ENCODE measurements at regions not wholly inside any gene's neighbourhood (a gene's known extent, or its start where the extent isn't known, plus 50 kb on each side); places are given as distances from the start of the nearest gene placed in this dataset.

GRCh38 chr3:105033081-105033480 lies 333.6 kb upstream of the ALCAM start:
- H3K36me3 ChIP-seq (ENCODE audit: control insufficient read depth in 2 of 2, insufficient read depth in 2 of 2, low read length in 2 of 2), result no peaks in the 10 kb centered on the region
- no peaks in the 10 kb centered on the region for H3K27me3 ChIP-seq (ENCODE audit: control insufficient read depth in 2 of 2, insufficient read depth in 2 of 2, low read length in 2 of 2)
- H3K4me3 ChIP-seq (ENCODE audit: low read length in 2 of 2), result no peak overlapping the region
- H3K4me1 ChIP-seq (ENCODE audit: control insufficient read depth in 2 of 2, insufficient read depth in 2 of 2, low read length in 2 of 2), result no peaks in the 10 kb centered on the region
- H3K9ac ChIP-seq (ENCODE audit: low read depth in 1 of 2, low read length in 2 of 2), result no peak overlapping the region
- peaks cover 0 to 3% of the 10 kb centered on the region in 2 donors for H3K9me3 ChIP-seq (ENCODE audit: control insufficient read depth in 2 of 2, low read length in 2 of 2)
- no peak overlapping the region for H3K27ac ChIP-seq (ENCODE audit: low read depth in 2 of 2, low read length in 2 of 2)

- Histone ChIP-seq H3K9ac (ENCODE audit: low read depth in 1 of 2, low read length in 2 of 2) (no peak overlapping the region), H3K36me3 (ENCODE audit: control insufficient read depth in 2 of 2, insufficient read depth in 2 of 2, low read length in 2 of 2) (no peaks in the 10 kb centered on the region), H3K4me1 (ENCODE audit: control insufficient read depth in 2 of 2, insufficient read depth in 2 of 2, low read length in 2 of 2) (no peaks in the 10 kb centered on the region), H3K27ac (ENCODE audit: low read depth in 2 of 2, low read length in 2 of 2) (no peak overlapping the region), H3K4me3 (ENCODE audit: low read length in 2 of 2) (no peak overlapping the region), H3K9me3 (ENCODE audit: control insufficient read depth in 2 of 2, low read length in 2 of 2) (no peaks in the 10 kb centered on the region), H3K27me3 (ENCODE audit: control insufficient read depth in 2 of 2, insufficient read depth in 2 of 2, low read length in 2 of 2) (no peaks in the 10 kb centered on the region)
Measured at GRCh38 chr3:105039004-105039403, 327.7 kb upstream of the ALCAM start.

GRCh38 chr3:105040026-105040622 lies 326.6 kb upstream of the ALCAM start:
- Histone ChIP-seq H3K9me3 (ENCODE audit: control insufficient read depth in 2 of 2, low read length in 2 of 2) (no peaks in the 10 kb centered on the region), H3K4me1 (ENCODE audit: control insufficient read depth in 2 of 2, insufficient read depth in 2 of 2, low read length in 2 of 2) (no peaks in the 10 kb centered on the region), H3K9ac (ENCODE audit: low read depth in 1 of 2, low read length in 2 of 2) (no peak overlapping the region), H3K4me3 (ENCODE audit: low read length in 2 of 2) (no peak overlapping the region), H3K27me3 (ENCODE audit: control insufficient read depth in 2 of 2, insufficient read depth in 2 of 2, low read length in 2 of 2) (no peaks in the 10 kb centered on the region), H3K27ac (ENCODE audit: low read depth in 2 of 2, low read length in 2 of 2) (no peak overlapping the region), H3K36me3 (ENCODE audit: control insufficient read depth in 2 of 2, insufficient read depth in 2 of 2, low read length in 2 of 2) (no peaks in the 10 kb centered on the region)

GRCh38 chr3:105042586-105042985 lies 324.1 kb upstream of the ALCAM start:
- Histone ChIP-seq H3K36me3 (ENCODE audit: control insufficient read depth in 2 of 2, insufficient read depth in 2 of 2, low read length in 2 of 2) (no peaks in the 10 kb centered on the region), H3K27ac (ENCODE audit: low read depth in 2 of 2, low read length in 2 of 2) (no peak overlapping the region), H3K9me3 (ENCODE audit: control insufficient read depth in 2 of 2, low read length in 2 of 2) (no peaks in the 10 kb centered on the region), H3K27me3 (ENCODE audit: control insufficient read depth in 2 of 2, insufficient read depth in 2 of 2, low read length in 2 of 2) (no peaks in the 10 kb centered on the region), H3K9ac (ENCODE audit: low read depth in 1 of 2, low read length in 2 of 2) (no peak overlapping the region), H3K4me1 (ENCODE audit: control insufficient read depth in 2 of 2, insufficient read depth in 2 of 2, low read length in 2 of 2) (no peaks in the 10 kb centered on the region), H3K4me3 (ENCODE audit: low read length in 2 of 2) (no peak overlapping the region)

- Histone ChIP-seq H3K4me3 (ENCODE audit: low read length in 2 of 2) (no peak overlapping the region), H3K27me3 (ENCODE audit: control insufficient read depth in 2 of 2, insufficient read depth in 2 of 2, low read length in 2 of 2) (no peaks in the 10 kb centered on the region), H3K9ac (ENCODE audit: low read depth in 1 of 2, low read length in 2 of 2) (no peak overlapping the region), H3K4me1 (ENCODE audit: control insufficient read depth in 2 of 2, insufficient read depth in 2 of 2, low read length in 2 of 2) (no peaks in the 10 kb centered on the region), H3K9me3 (ENCODE audit: control insufficient read depth in 2 of 2, low read length in 2 of 2) (no peaks in the 10 kb centered on the region), H3K27ac (ENCODE audit: low read depth in 2 of 2, low read length in 2 of 2) (no peak overlapping the region), H3K36me3 (ENCODE audit: control insufficient read depth in 2 of 2, insufficient read depth in 2 of 2, low read length in 2 of 2) (no peaks in the 10 kb centered on the region)
Measured at GRCh38 chr3:105051111-105051510, 315.6 kb upstream of the ALCAM start.

- Histone ChIP-seq H3K4me3 (ENCODE audit: low read length in 2 of 2) (no peak overlapping the region), H3K9me3 (ENCODE audit: control insufficient read depth in 2 of 2, low read length in 2 of 2) (no peaks in the 10 kb centered on the region), H3K27me3 (ENCODE audit: control insufficient read depth in 2 of 2, insufficient read depth in 2 of 2, low read length in 2 of 2) (no peaks in the 10 kb centered on the region), H3K4me1 (ENCODE audit: control insufficient read depth in 2 of 2, insufficient read depth in 2 of 2, low read length in 2 of 2) (no peaks in the 10 kb centered on the region), H3K27ac (ENCODE audit: low read depth in 2 of 2, low read length in 2 of 2) (no peak overlapping the region), H3K9ac (ENCODE audit: low read depth in 1 of 2, low read length in 2 of 2) (no peak overlapping the region), H3K36me3 (ENCODE audit: control insufficient read depth in 2 of 2, insufficient read depth in 2 of 2, low read length in 2 of 2) (no peaks in the 10 kb centered on the region)
Measured at GRCh38 chr3:105051972-105052371, 314.7 kb upstream of the ALCAM start.

- Histone ChIP-seq H3K36me3 (ENCODE audit: control insufficient read depth in 2 of 2, insufficient read depth in 2 of 2, low read length in 2 of 2) (no peaks in the 10 kb centered on the region), H3K9me3 (ENCODE audit: control insufficient read depth in 2 of 2, low read length in 2 of 2) (no peaks in the 10 kb centered on the region), H3K4me1 (ENCODE audit: control insufficient read depth in 2 of 2, insufficient read depth in 2 of 2, low read length in 2 of 2) (no peaks in the 10 kb centered on the region), H3K27me3 (ENCODE audit: control insufficient read depth in 2 of 2, insufficient read depth in 2 of 2, low read length in 2 of 2) (no peaks in the 10 kb centered on the region), H3K4me3 (ENCODE audit: low read length in 2 of 2) (no peak overlapping the region), H3K9ac (ENCODE audit: low read depth in 1 of 2, low read length in 2 of 2) (no peak overlapping the region), H3K27ac (ENCODE audit: low read depth in 2 of 2, low read length in 2 of 2) (no peak overlapping the region)
Measured at GRCh38 chr3:105062853-105063252, 303.9 kb upstream of the ALCAM start.

- Histone ChIP-seq H3K4me3 (ENCODE audit: low read length in 2 of 2) (no peak overlapping the region), H3K27me3 (ENCODE audit: control insufficient read depth in 2 of 2, insufficient read depth in 2 of 2, low read length in 2 of 2) (no peaks in the 10 kb centered on the region), H3K9me3 (ENCODE audit: control insufficient read depth in 2 of 2, low read length in 2 of 2) (no peaks in the 10 kb centered on the region), H3K36me3 (ENCODE audit: control insufficient read depth in 2 of 2, insufficient read depth in 2 of 2, low read length in 2 of 2) (no peaks in the 10 kb centered on the region), H3K27ac (ENCODE audit: low read depth in 2 of 2, low read length in 2 of 2) (no peak overlapping the region), H3K9ac (ENCODE audit: low read depth in 1 of 2, low read length in 2 of 2) (no peak overlapping the region), H3K4me1 (ENCODE audit: control insufficient read depth in 2 of 2, insufficient read depth in 2 of 2, low read length in 2 of 2) (no peaks in the 10 kb centered on the region)
Measured at GRCh38 chr3:105065895-105066839, 300.5 kb upstream of the ALCAM start.

GRCh38 chr3:105067361-105067760 lies 299.3 kb upstream of the ALCAM start:
- no peaks in the 10 kb centered on the region for H3K27me3 ChIP-seq (ENCODE audit: control insufficient read depth in 2 of 2, insufficient read depth in 2 of 2, low read length in 2 of 2)
- no peaks in the 10 kb centered on the region for H3K9me3 ChIP-seq (ENCODE audit: control insufficient read depth in 2 of 2, low read length in 2 of 2)
- H3K9ac ChIP-seq (ENCODE audit: low read depth in 1 of 2, low read length in 2 of 2), result no peak overlapping the region
- H3K4me1 ChIP-seq (ENCODE audit: control insufficient read depth in 2 of 2, insufficient read depth in 2 of 2, low read length in 2 of 2), result no peaks in the 10 kb centered on the region
- H3K36me3 ChIP-seq (ENCODE audit: control insufficient read depth in 2 of 2, insufficient read depth in 2 of 2, low read length in 2 of 2), result no peaks in the 10 kb centered on the region
- H3K4me3 ChIP-seq (ENCODE audit: low read length in 2 of 2), result no peak overlapping the region
- no peak overlapping the region for H3K27ac ChIP-seq (ENCODE audit: low read depth in 2 of 2, low read length in 2 of 2)

- no peak overlapping the region for H3K9ac ChIP-seq (ENCODE audit: low read depth in 1 of 2, low read length in 2 of 2)
- H3K4me1 ChIP-seq (ENCODE audit: control insufficient read depth in 2 of 2, insufficient read depth in 2 of 2, low read length in 2 of 2), result no peaks in the 10 kb centered on the region
- no peaks in the 10 kb centered on the region for H3K9me3 ChIP-seq (ENCODE audit: control insufficient read depth in 2 of 2, low read length in 2 of 2)
- no peaks in the 10 kb centered on the region for H3K27me3 ChIP-seq (ENCODE audit: control insufficient read depth in 2 of 2, insufficient read depth in 2 of 2, low read length in 2 of 2)
- H3K27ac ChIP-seq (ENCODE audit: low read depth in 2 of 2, low read length in 2 of 2), result no peak overlapping the region
- H3K36me3 ChIP-seq (ENCODE audit: control insufficient read depth in 2 of 2, insufficient read depth in 2 of 2, low read length in 2 of 2), result no peaks in the 10 kb centered on the region
- no peak overlapping the region for H3K4me3 ChIP-seq (ENCODE audit: low read length in 2 of 2)
Measured at GRCh38 chr3:105077060-105077822, 289.5 kb upstream of the ALCAM start.
